Adrenal gland (tissue), 5 donors: ENCODE measurements at regions not wholly inside any gene's neighbourhood (a gene's known extent, or its start where the extent isn't known, plus 50 kb on each side); places are given as distances from the start of the nearest gene placed in this dataset.

Source experiments
- CTCF ChIP-seq, 6 experiments: fragments of 450-650 bp in 4 of 6; fragments of 200-600 bp in 2 of 6; sonication (generic) in 1 of 6; IDR thresholded peaks; 1 replicate in 5 of 6; 2 replicates in 1 of 6; pipeline versions ENCODE4 v1.5.1 to v1.8.0; 2016 to 2021; ENCODE audit warnings: antibody characterized with exemption in 6 of 6, mild to moderate bottlenecking in 2 of 6, moderate library complexity in 1 of 6
- POLR2A ChIP-seq, 2 donors: fragments of 450-650 bp; IDR thresholded peaks; one replicate each; pipeline ENCODE4 v1.6.1; 2017; ENCODE audit warnings: antibody characterized with exemption in 2 of 2, mild to moderate bottlenecking in 2 of 2, moderate library complexity in 1 of 2
- donor health status: DM: no; HTN: no; CAD: no.

GRCh38 chr15:31223478-31224350 is 102.9 kb upstream of the KLF13 start:
- TF ChIP-seq CTCF (IDR thresholded peaks at IDR 0.05) = no peak
- no peak for TF ChIP-seq POLR2A (IDR thresholded peaks at IDR 0.05)
